H1 (cell line): ENCODE measurements at regions not wholly inside any gene's neighbourhood (a gene's known extent, or its start where the extent isn't known, plus 50 kb on each side); places are given as distances from the start of the nearest gene placed in this dataset.

Experiments used
- CHD7 ChIP-seq: fragments of 300-600 bp; sonication (generic); IDR thresholded peaks from 2 replicates; pipeline ENCODE4 v1.7.1; 2012; ENCODE audit warnings: low read length, moderate library complexity, mild to moderate bottlenecking, inconsistent platforms; ENCODE audit not compliant: insufficient replicate concordance

- no peak for TF ChIP-seq CHD7
These were observed 174.9 kb downstream of the KTN1 start (continued) for GRCh38 chr14:55754871-55755270.
